ENCODE measurements at regions not wholly inside any gene's neighbourhood (a gene's known extent, or its start where the extent isn't known, plus 50 kb on each side); places are given as distances from the start of the nearest gene placed in this dataset.

- no peak for TF ChIP-seq CTCF (conservative IDR thresholded peaks at IDR 0.05; ENCODE audit: low read depth, low read length)
- H4K20me1 ChIP-seq (ENCODE audit: insufficient read depth), result no peaks in the 10 kb centered on the region
- H3K27ac ChIP-seq, result no peak overlapping the region
- no peaks in the 10 kb centered on the region for H3K4me1 ChIP-seq (ENCODE audit: low read depth, poor library complexity, severe bottlenecking)
- H3K4me2 ChIP-seq, result no peak overlapping the region
- H3K9ac ChIP-seq, result no peak overlapping the region
- no peak overlapping the region for H2AFZ ChIP-seq (ENCODE audit: low read depth)
- no peaks in the 10 kb centered on the region for H3K79me2 ChIP-seq (ENCODE audit: insufficient read depth, low read depth)
- H3K4me3 ChIP-seq (IDR thresholded peaks at IDR 0.05; ENCODE audit: insufficient read depth, low read depth, low read length), result no peak overlapping the region
- H3K36me3 ChIP-seq (ENCODE audit: insufficient read depth), result no peaks in the 10 kb centered on the region
- no peaks in the 10 kb centered on the region; the same call in 1 of the 2 replicates for H3K27me3 ChIP-seq (ENCODE audit: insufficient read depth, low read depth)
Observed at GRCh38 chr6:41452763-41453162, 93.4 kb upstream of the FOXP4 start.

- Histone ChIP-seq H3K9ac (no peak overlapping the region), H2AFZ (ENCODE audit: low read depth) (no peak overlapping the region), H3K27me3 (ENCODE audit: insufficient read depth, low read depth) (no peaks in the 10 kb centered on the region), H3K4me2 (no peak overlapping the region), H3K4me1 (ENCODE audit: low read depth, poor library complexity, severe bottlenecking) (no peaks in the 10 kb centered on the region), H4K20me1 (ENCODE audit: insufficient read depth) (no peaks in the 10 kb centered on the region), H3K79me2 (ENCODE audit: insufficient read depth, low read depth) (no peaks in the 10 kb centered on the region), H3K27ac (no peak overlapping the region), H3K4me3 (IDR thresholded peaks at IDR 0.05; ENCODE audit: insufficient read depth, low read depth, low read length) (no peak overlapping the region), H3K36me3 (ENCODE audit: insufficient read depth) (no peaks in the 10 kb centered on the region)
- TF ChIP-seq CTCF (conservative IDR thresholded peaks at IDR 0.05; ENCODE audit: low read depth, low read length), result no peak
Observed at GRCh38 chr6:41453244-41453643, 92.9 kb upstream of the FOXP4 start.

- no peak overlapping the region for H3K4me2 ChIP-seq
- H3K36me3 ChIP-seq (ENCODE audit: insufficient read depth), result no peaks in the 10 kb centered on the region
- H2AFZ ChIP-seq (ENCODE audit: low read depth), result no peak overlapping the region
- H4K20me1 ChIP-seq (ENCODE audit: insufficient read depth), result no peaks in the 10 kb centered on the region
- no peaks in the 10 kb centered on the region for H3K27me3 ChIP-seq (ENCODE audit: insufficient read depth, low read depth)
- no peak overlapping the region for H3K4me3 ChIP-seq (IDR thresholded peaks at IDR 0.05; ENCODE audit: insufficient read depth, low read depth, low read length)
- no peaks in the 10 kb centered on the region for H3K79me2 ChIP-seq (ENCODE audit: insufficient read depth, low read depth)
- TF ChIP-seq CTCF (conservative IDR thresholded peaks at IDR 0.05; ENCODE audit: low read depth, low read length), result no peak
- H3K4me1 ChIP-seq (ENCODE audit: low read depth, poor library complexity, severe bottlenecking), result no peaks in the 10 kb centered on the region
- H3K9ac ChIP-seq, result no peak overlapping the region
- no peak overlapping the region for H3K27ac ChIP-seq
Observed at GRCh38 chr6:41454189-41454789, 91.9 kb upstream of the FOXP4 start.

- H3K9ac ChIP-seq, result no peak overlapping the region
- H4K20me1 ChIP-seq (ENCODE audit: insufficient read depth), result no peaks in the 10 kb centered on the region
- no peak overlapping the region for H2AFZ ChIP-seq (ENCODE audit: low read depth)
- H3K27me3 ChIP-seq (ENCODE audit: insufficient read depth, low read depth), result no peaks in the 10 kb centered on the region
- H3K27ac ChIP-seq, result no peak overlapping the region
- H3K79me2 ChIP-seq (ENCODE audit: insufficient read depth, low read depth), result no peaks in the 10 kb centered on the region
- no peaks in the 10 kb centered on the region for H3K4me1 ChIP-seq (ENCODE audit: low read depth, poor library complexity, severe bottlenecking)
- no peak overlapping the region for H3K4me3 ChIP-seq (IDR thresholded peaks at IDR 0.05; ENCODE audit: insufficient read depth, low read depth, low read length)
- no peaks in the 10 kb centered on the region for H3K36me3 ChIP-seq (ENCODE audit: insufficient read depth)
- H3K4me2 ChIP-seq, result no peak overlapping the region
- no peak for TF ChIP-seq CTCF (conservative IDR thresholded peaks at IDR 0.05; ENCODE audit: low read depth, low read length)
Observed at GRCh38 chr6:41455410-41455809, 90.8 kb upstream of the FOXP4 start.
